Astrocyte of the spinal cord (primary cell): ENCODE measurements at regions not wholly inside any gene's neighbourhood (a gene's known extent, or its start where the extent isn't known, plus 50 kb on each side); places are given as distances from the start of the nearest gene placed in this dataset.

Experiments used
- DNase-seq: peaks from one replicate; pipeline ENCODE4 v3.0.0; 2011; ENCODE audit warnings: low read depth, low spot score
- H3K4me3 ChIP-seq: 2 replicates; pipeline ENCODE4 v1.5.1; 2011; ENCODE audit warnings: low read depth, mild to moderate bottlenecking, low read length, moderate library complexity
- CTCF ChIP-seq: IDR thresholded peaks from 2 replicates; pipeline ENCODE4 v1.5.1; 2012; ENCODE audit warnings: low read depth, mild to moderate bottlenecking, low read length, inconsistent platforms
- in situ Hi-C: cut with HindIII; loops from 2 replicates; pipeline ENCODE4 v1.10.0; 2017; ENCODE audit warnings: low sequenced_read_pairs

DNA sequence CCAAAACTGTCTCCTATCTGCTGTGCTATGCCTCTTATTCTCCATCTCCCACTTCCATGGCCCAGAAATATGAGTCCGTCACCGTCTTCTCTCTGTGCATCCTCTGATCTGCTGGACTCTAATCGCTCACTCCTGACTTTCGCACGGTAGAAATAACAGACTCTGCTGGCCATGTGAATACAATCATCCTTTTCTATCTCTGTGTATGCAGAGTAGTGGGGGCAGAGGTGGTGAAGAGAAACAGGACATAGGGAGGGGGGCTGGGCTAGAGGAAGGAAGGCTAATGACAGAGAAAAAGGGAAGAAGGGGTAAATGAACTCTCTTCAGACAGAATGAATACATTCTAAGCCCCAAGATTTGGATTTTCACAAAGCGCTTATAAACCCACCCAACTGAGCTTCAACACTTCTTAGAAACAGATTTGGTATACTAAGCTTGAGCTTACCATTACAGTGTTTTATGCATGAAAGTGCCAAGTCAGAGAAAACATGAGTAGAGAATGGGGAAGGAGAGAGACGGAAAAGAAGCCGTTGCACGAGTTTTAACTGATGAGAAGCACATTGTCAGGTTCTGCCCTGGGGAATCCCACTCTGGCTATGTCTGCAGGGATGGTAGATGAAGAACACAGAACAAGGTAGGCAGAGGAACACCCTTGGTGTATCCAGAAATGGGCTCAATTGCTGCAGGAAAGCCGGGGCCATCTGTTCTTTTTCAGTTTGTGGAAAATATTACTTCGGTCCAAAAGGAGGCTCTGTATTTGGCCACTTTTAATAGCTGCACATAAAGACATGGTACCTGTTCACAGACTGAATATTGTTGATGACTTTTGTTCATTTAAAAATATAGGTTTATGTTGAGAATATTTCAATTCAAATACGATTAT is 324.7 kb downstream of the ETS1 start:
- no peak overlapping the region for H3K4me3 ChIP-seq
- in situ Hi-C loops: no loop called here
- no peak for TF ChIP-seq CTCF
- DNase-seq: no peak

- in situ Hi-C loops: no loop called here
- DNase-seq: no peak
- TF ChIP-seq CTCF: no peak
- no peak overlapping the region for H3K4me3 ChIP-seq
Measured at GRCh38 chr11:128261011-128261421, 326.3 kb downstream of the ETS1 start.

DNA sequence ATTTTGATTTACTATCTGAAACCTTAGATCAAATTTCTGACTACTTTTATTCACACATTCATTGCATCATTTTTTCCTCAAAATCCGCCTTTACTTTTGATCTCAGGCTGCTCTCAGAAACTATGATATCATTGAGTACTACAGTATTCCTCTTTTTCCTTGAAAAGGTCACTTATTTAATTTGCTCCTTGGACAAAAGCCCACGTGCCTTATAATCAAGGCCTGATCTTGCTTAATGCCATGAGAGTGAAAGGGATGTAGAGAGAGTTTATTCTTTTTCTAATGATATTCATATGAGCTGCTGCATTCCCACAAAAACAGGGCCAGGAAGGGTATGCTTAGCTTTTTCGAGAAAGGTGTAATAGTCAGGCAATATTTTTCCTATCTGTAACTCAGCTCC is 327.0 kb downstream of the ETS1 start:
- no peak for TF ChIP-seq CTCF
- no peak overlapping the region for H3K4me3 ChIP-seq
- no peak for DNase-seq
- in situ Hi-C loops: no loop called here

GRCh38 chr11:128259816-128260215 is 327.5 kb downstream of the ETS1 start:
- no peak for DNase-seq
- H3K4me3 ChIP-seq: no peak overlapping the region
- in situ Hi-C loops: no loop called here
- no peak for TF ChIP-seq CTCF

DNA sequence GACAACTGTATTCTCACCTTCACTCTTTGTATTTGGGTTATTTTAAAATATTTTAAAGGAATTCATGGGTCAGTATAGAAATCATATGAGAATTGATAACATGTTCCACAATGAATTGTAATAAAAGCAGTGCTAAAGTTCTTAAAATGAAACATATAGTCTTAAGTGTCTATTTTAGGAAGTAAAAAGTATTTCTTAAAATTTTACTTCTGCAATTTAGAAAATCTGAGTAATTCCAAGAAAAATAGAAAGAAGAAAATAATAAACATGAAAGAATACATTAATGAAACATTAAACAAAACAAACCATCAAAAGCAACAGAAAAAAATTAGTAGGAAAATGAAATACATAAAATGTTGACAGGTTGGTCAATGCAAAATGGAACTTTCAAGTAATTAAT is 332.4 kb downstream of the ETS1 start:
- in situ Hi-C loops: no loop called here
- H3K4me3 ChIP-seq: no peak overlapping the region
- DNase-seq: no peak
- TF ChIP-seq CTCF: no peak

DNA sequence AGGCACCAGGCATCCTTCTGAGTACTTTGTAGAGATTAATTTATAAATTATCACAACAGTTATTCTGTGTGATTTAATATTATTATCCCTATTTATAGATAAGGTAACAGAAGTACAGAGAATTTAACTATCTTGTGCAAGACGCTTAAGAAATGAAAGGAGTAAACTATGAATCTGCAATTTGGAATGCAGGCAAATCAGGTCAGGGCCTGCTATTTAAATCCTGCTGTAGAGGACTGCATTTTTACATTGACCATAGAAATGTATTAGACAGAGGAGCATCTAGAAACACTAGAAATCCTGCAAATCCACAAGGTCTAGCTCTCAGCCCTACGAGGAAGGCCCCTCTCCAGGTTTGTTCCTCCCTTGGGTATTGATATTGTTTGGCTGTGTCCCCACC is 336.2 kb downstream of the ETS1 start:
- no peak overlapping the region for H3K4me3 ChIP-seq
- in situ Hi-C loops: no loop called here
- no peak for TF ChIP-seq CTCF
- DNase-seq: peak; percentile 17
